ENCODE measurements at regions not wholly inside any gene's neighbourhood (a gene's known extent, or its start where the extent isn't known, plus 50 kb on each side); places are given as distances from the start of the nearest gene placed in this dataset.

DNA sequence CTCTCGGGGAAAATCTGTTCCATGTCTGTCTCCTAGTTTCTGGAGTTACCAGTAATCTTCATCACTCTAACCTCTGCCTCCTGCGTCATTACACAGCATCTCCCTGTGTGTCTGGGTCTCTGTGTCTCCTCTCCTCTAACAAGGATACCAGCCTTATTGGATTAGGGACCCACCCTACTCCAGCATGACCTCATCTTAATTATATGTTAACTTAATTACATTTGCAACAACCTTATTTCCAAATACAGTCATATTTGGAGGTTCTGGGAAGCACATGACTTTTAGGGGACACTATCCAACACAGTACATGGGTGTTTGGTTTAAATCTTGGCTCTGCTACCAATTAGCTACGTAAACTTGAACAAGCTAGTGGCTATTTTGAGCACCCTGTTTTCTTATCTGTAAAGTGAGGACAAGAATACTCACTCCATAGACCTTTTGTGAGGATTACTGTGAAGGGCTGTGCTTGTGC lies 83.9 kb upstream of the SGIP1 start:
- BruUV-seq (replicated peaks): no TSS peak
- Histone ChIP-seq H3K9me2 (ENCODE audit: insufficient read depth) (0 out of 2 replicates have a peak, but pooled peaks cover 3% of the 10 kb centered on the region), H3K4me3 (no peak overlapping the region), H3K4me1 (replicated peaks; ENCODE audit: insufficient read depth) (no peaks in the 10 kb centered on the region), H3F3A (ENCODE audit: insufficient read depth, low read depth) (no peaks in the 10 kb centered on the region), H3K4me2 (no peak overlapping the region), H3K27ac (no peak overlapping the region), H3K36me3 (ENCODE audit: low read depth) (no peaks in the 10 kb centered on the region), H4K20me1 (ENCODE audit: insufficient read depth) (no peaks in the 10 kb centered on the region), H3K79me2 (ENCODE audit: low read depth) (no peaks in the 10 kb centered on the region), H2AFZ (no peak overlapping the region), H3K9me3 (ENCODE audit: insufficient read depth, low read depth) (no peaks in the 10 kb centered on the region), H3K27me3 (ENCODE audit: insufficient read depth, low read depth) (no peaks in the 10 kb centered on the region)
- intact Hi-C loops (cut with micrococcal nuclease; ENCODE audit: unreplicated experiment): no loop called here
- CTCF ChIA-PET: interaction anchor here (1.0 to 1.2 kb wide), 3 partner anchors 53 to 276 kb away, joined by 3 read pairs; no protein-coding TSS in a partner anchor
- POLR2A ChIA-PET (ENCODE audit: unreplicated experiment): interaction anchor here (0.6 kb wide), 1 partner anchor 1160 kb away, joined by 4 read pairs; no protein-coding TSS in a partner anchor
- no peak for TF ChIP-seq EZH2 (IDR thresholded peaks at IDR 0.05; ENCODE audit: low read depth)
- TF ChIP-seq, protein P1, sequence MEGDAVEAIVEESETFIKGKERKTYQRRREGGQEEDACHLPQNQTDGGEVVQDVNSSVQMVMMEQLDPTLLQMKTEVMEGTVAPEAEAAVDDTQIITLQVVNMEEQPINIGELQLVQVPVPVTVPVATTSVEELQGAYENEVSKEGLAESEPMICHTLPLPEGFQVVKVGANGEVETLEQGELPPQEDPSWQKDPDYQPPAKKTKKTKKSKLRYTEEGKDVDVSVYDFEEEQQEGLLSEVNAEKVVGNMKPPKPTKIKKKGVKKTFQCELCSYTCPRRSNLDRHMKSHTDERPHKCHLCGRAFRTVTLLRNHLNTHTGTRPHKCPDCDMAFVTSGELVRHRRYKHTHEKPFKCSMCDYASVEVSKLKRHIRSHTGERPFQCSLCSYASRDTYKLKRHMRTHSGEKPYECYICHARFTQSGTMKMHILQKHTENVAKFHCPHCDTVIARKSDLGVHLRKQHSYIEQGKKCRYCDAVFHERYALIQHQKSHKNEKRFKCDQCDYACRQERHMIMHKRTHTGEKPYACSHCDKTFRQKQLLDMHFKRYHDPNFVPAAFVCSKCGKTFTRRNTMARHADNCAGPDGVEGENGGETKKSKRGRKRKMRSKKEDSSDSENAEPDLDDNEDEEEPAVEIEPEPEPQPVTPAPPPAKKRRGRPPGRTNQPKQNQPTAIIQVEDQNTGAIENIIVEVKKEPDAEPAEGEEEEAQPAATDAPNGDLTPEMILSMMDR (conservative IDR thresholded peaks at IDR 0.05): no peak
- no peak for DNase-seq

DNA sequence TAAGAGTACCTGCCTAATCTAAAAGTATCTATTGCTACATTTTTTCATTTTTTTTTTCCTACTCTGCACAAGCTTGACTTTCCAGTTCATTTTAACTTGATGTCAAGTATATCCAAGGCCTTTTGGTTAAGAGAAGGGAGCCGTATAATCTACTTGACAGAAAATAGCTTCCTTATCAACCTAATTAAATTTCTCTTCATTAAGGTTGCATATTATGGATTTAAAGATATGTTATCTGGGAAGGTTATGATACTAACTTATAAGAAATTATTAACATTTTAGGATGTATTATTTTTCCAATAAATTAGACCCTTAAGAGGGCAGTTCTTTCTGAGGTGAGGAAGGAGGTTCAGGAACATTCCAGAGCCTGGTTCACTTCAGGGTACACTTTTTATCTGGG lies 83.1 kb upstream of the SGIP1 start:
- DNase-seq: no peak
- Histone ChIP-seq H3K27ac (no peak overlapping the region), H3K36me3 (ENCODE audit: low read depth) (no peaks in the 10 kb centered on the region), H3K27me3 (ENCODE audit: insufficient read depth, low read depth) (no peaks in the 10 kb centered on the region), H4K20me1 (ENCODE audit: insufficient read depth) (no peaks in the 10 kb centered on the region), H3K4me3 (no peak overlapping the region), H3K9me2 (ENCODE audit: insufficient read depth) (0 out of 2 replicates have a peak, but pooled peaks cover 3% of the 10 kb centered on the region), H3K4me2 (no peak overlapping the region), H3K79me2 (ENCODE audit: low read depth) (no peaks in the 10 kb centered on the region), H3K4me1 (replicated peaks; ENCODE audit: insufficient read depth) (no peaks in the 10 kb centered on the region), H3F3A (ENCODE audit: insufficient read depth, low read depth) (no peaks in the 10 kb centered on the region), H2AFZ (no peak overlapping the region), H3K9me3 (ENCODE audit: insufficient read depth, low read depth) (no peaks in the 10 kb centered on the region)
- intact Hi-C loops (cut with micrococcal nuclease; ENCODE audit: unreplicated experiment): no loop called here
- BruUV-seq (replicated peaks): no TSS peak
- ChIA-PET POLR2A (ENCODE audit: unreplicated experiment) (interaction anchor here (0.6 kb wide), 1 partner anchor 1161 kb away, joined by 4 read pairs; no protein-coding TSS in a partner anchor), CTCF (interaction anchor here (1.0 to 1.2 kb wide), 2 partner anchors 199 to 276 kb away, joined by 3 read pairs; no protein-coding TSS in a partner anchor)
- no peak for TF ChIP-seq EZH2 (IDR thresholded peaks at IDR 0.05; ENCODE audit: low read depth)
- TF ChIP-seq, protein P1 (conservative IDR thresholded peaks at IDR 0.05): no peak

DNA sequence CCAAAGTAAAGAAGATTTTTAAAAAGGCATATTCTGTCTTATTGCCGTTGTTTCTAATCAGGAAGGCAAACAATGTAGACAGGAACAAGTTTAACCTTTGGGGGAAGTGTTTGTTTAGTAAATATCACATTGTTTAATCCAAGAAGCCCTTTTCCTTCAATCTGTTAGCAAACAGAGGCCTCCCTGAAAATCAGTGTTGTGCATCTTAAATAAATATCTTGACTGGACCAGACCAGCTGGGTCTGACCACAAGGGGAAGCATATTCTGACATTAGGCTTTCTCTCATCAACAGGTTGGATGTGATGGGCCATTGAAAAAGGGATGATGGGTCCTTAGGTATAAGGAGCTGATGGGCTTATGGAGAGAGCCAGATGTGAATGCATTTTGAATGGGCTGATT lies 81.8 kb upstream of the SGIP1 start:
- BruUV-seq (replicated peaks): no TSS peak
- H3K9me2 ChIP-seq (ENCODE audit: insufficient read depth): 0 out of 2 replicates have a peak, but pooled peaks cover 3% of the 10 kb centered on the region
- H2AFZ ChIP-seq: no peak overlapping the region
- H3K9me3 ChIP-seq (ENCODE audit: insufficient read depth, low read depth): no peaks in the 10 kb centered on the region
- CTCF ChIA-PET: interaction anchor here (0.7 kb wide), 1 partner anchor 52 kb away, joined by 3 read pairs; no protein-coding TSS in a partner anchor
- no peak overlapping the region for H3K4me2 ChIP-seq
- no peak overlapping the region for H3K4me3 ChIP-seq
- TF ChIP-seq, protein P1 (conservative IDR thresholded peaks at IDR 0.05): no peak
- no peak for TF ChIP-seq EZH2 (IDR thresholded peaks at IDR 0.05; ENCODE audit: low read depth)
- DNase-seq: no peak
- no peaks in the 10 kb centered on the region for H3K79me2 ChIP-seq (ENCODE audit: low read depth)
- no peaks in the 10 kb centered on the region for H4K20me1 ChIP-seq (ENCODE audit: insufficient read depth)
- H3K4me1 ChIP-seq (replicated peaks; ENCODE audit: insufficient read depth): no peaks in the 10 kb centered on the region
- H3F3A ChIP-seq (ENCODE audit: insufficient read depth, low read depth): no peaks in the 10 kb centered on the region
- H3K27me3 ChIP-seq (ENCODE audit: insufficient read depth, low read depth): no peaks in the 10 kb centered on the region
- POLR2A ChIA-PET (ENCODE audit: unreplicated experiment): no interaction called here
- intact Hi-C loops (cut with micrococcal nuclease; ENCODE audit: unreplicated experiment): no loop called here
- no peaks in the 10 kb centered on the region for H3K36me3 ChIP-seq (ENCODE audit: low read depth)
- H3K27ac ChIP-seq: no peak overlapping the region

All from PC-9 (cell line).